ENCODE measurements at regions not wholly inside any gene's neighbourhood (a gene's known extent, or its start where the extent isn't known, plus 50 kb on each side); places are given as distances from the start of the nearest gene placed in this dataset.

GRCh38 chr2:13986119-13986720 lies 646.3 kb upstream of the LRATD1 start:
- TF ChIP-seq, protein P1, sequence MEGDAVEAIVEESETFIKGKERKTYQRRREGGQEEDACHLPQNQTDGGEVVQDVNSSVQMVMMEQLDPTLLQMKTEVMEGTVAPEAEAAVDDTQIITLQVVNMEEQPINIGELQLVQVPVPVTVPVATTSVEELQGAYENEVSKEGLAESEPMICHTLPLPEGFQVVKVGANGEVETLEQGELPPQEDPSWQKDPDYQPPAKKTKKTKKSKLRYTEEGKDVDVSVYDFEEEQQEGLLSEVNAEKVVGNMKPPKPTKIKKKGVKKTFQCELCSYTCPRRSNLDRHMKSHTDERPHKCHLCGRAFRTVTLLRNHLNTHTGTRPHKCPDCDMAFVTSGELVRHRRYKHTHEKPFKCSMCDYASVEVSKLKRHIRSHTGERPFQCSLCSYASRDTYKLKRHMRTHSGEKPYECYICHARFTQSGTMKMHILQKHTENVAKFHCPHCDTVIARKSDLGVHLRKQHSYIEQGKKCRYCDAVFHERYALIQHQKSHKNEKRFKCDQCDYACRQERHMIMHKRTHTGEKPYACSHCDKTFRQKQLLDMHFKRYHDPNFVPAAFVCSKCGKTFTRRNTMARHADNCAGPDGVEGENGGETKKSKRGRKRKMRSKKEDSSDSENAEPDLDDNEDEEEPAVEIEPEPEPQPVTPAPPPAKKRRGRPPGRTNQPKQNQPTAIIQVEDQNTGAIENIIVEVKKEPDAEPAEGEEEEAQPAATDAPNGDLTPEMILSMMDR (IDR thresholded peaks at IDR 0.05; ENCODE audit: extremely low read depth, missing control alignments), result no peak
- no peak for DNase-seq (ENCODE audit: low spot score)

DNA sequence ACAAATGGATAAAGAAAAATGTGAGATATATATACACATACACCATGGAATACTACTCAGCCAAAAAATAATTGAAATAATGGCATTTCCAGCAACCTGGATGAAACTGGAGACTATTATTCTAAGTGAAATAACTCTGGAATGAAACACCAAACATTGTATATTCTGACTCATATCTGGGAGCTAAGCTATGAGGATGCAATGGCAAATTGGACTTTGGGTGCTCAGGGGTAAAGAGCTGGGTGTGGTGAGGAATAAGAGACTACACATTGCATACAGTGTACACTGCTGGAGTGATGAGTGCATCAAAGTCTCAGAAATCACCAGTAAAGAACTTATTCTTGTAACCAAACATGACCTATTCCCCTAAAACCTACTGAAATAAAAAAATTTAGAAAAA lies 636.0 kb upstream of the LRATD1 start:
- TF ChIP-seq, protein P1 (IDR thresholded peaks at IDR 0.05; ENCODE audit: extremely low read depth, missing control alignments), result no peak

DNA sequence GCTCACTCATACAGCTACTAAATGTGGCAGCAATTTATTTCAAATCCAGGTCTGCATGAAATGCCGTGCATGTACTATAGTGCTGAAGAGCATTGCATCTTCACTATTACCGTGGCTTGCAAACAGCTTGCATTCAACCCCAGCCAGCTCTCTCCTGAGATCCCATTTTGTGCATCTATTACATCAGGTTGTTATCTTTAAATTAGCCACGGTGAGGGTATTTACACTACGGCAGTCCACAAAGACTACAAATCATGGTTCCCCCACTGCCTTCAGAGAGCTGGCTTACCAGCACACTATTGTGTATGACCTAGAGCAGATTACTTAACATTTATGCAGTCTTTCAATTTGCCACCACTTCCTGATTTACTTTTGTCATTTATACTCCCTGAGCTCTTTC lies 621.3 kb upstream of the LRATD1 start:
- TF ChIP-seq, protein P1 (IDR thresholded peaks at IDR 0.05; ENCODE audit: extremely low read depth, missing control alignments), result no peak
- no peak for DNase-seq (ENCODE audit: low spot score)

More for the DNA sequence above, 636.0 kb upstream of the LRATD1 start:
- no peak for DNase-seq (ENCODE audit: low spot score)

- DNase-seq (ENCODE audit: low spot score), result no peak
- TF ChIP-seq, protein P1 (IDR thresholded peaks at IDR 0.05; ENCODE audit: extremely low read depth, missing control alignments), result no peak
Measured at GRCh38 chr2:14015113-14015630, 617.3 kb upstream of the LRATD1 start.

DNA sequence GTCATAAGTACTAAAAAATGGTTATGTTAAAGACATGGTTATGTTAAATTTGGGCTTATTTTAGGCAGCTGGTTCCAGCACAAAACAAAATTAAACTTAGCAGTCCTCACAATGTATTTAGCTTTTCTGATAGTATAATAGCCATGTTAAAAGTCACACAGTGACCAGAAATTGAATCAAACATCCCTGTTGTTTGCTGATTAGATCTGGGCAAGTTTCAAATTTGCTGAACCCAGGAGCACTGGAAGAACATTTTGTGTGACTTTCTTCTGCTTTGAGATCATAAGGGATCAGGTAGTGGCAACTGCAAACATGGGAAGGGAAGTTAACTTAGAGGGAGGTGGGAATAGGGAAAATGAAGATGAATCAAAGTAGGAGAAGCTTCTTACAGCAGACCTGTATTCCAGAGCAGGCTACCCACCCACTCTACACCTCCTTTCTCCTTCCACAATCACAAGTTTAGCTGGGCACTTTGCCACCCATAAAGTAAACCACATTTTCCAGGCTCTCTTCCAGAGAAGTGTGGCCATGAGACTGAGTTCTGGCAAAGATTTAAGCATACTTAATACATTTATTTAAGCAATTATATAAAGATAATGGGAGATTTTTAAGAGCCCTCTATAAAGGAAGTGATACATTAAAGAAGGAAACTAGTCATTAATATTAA lies 616.1 kb upstream of the LRATD1 start:
- TF ChIP-seq, protein P1 (IDR thresholded peaks at IDR 0.05; ENCODE audit: extremely low read depth, missing control alignments), result no peak
- DNase-seq (ENCODE audit: low spot score), result no peak

DNA sequence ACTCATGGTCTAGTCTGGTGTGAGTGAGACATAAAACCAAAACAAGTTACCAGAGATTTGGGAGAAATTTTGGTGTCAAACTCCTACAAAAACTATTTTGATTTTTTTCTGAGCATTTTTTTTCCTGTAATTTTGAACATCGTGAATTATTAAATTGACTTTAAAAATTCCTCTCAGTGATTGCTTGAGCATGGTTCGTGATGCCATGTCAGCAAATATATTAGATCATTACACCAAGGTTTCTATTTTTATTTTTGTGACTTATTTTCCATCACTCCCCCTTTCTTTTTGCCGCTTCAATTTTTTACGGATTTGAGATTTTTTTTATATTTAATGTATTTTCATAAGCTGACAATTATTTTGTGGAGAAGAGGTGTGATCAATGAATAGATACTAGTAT lies 613.9 kb upstream of the LRATD1 start:
- DNase-seq (ENCODE audit: low spot score), result no peak
- TF ChIP-seq, protein P1 (IDR thresholded peaks at IDR 0.05; ENCODE audit: extremely low read depth, missing control alignments), result no peak

DNA sequence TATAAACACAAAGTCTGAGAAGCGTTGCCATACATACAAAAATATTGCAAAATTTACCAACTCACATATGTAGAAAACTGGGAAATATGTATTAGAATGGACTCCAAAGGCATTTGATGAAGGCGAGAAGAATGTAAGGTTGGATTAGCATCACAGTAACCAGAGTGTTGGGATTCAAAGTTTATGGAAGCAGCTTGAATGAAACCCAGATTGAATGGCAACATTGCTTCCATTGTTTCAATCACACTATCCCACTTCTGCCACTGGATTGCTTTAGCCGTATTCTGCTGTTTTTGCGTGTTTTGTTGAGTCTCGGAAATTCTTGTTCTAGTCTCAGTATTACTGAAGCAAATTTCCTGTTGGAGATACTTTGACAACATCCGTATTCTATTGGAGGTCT lies 609.0 kb upstream of the LRATD1 start:
- TF ChIP-seq, protein P1 (IDR thresholded peaks at IDR 0.05; ENCODE audit: extremely low read depth, missing control alignments), result no peak
- no peak for DNase-seq (ENCODE audit: low spot score)

Data from GM20000 (cell line).